Ishikawa (cell line): ENCODE measurements at regions not wholly inside any gene's neighbourhood (a gene's known extent, or its start where the extent isn't known, plus 50 kb on each side); places are given as distances from the start of the nearest gene placed in this dataset.

Source experiments
- CEBPB ChIP-seq: IDR thresholded peaks from 2 replicates; pipeline ENCODE4 v1.6.1; 2012
- CREB1 ChIP-seq: IDR thresholded peaks from 2 replicates; pipeline ENCODE4 v1.6.1; 2012; ENCODE audit warnings: low read depth
- EGR1 ChIP-seq: IDR thresholded peaks from 2 replicates; pipeline ENCODE4 v1.6.1; 2012
- EP300 ChIP-seq: IDR thresholded peaks from 2 replicates; pipeline ENCODE4 v1.6.1; 2012; ENCODE audit warnings: borderline replicate concordance
- FOXM1 ChIP-seq: IDR thresholded peaks from 2 replicates; pipeline ENCODE4 v1.6.1; 2012; ENCODE audit warnings: low read depth, borderline replicate concordance
- NFIC ChIP-seq: IDR thresholded peaks from 2 replicates; pipeline ENCODE4 v1.6.1; 2012
- RAD21 ChIP-seq: IDR thresholded peaks from 2 replicates; pipeline ENCODE4 v1.6.1; 2012; ENCODE audit warnings: low read depth
- REST ChIP-seq: IDR thresholded peaks from 2 replicates; pipeline ENCODE4 v1.6.1; 2012; ENCODE audit warnings: low read depth, mild to moderate bottlenecking
- TAF1 ChIP-seq: IDR thresholded peaks from 2 replicates; pipeline ENCODE4 v1.6.1; 2012; ENCODE audit warnings: low read depth, mild to moderate bottlenecking
- TCF12 ChIP-seq: IDR thresholded peaks from 2 replicates; pipeline ENCODE4 v1.6.1; 2012; ENCODE audit warnings: low read depth
- TEAD4 ChIP-seq: IDR thresholded peaks from 2 replicates; pipeline ENCODE4 v1.6.1; 2012
- YY1 ChIP-seq: IDR thresholded peaks from 2 replicates; pipeline ENCODE4 v1.6.1; 2012; ENCODE audit warnings: low read depth
- ZBTB7A ChIP-seq: IDR thresholded peaks from 2 replicates; pipeline ENCODE4 v1.6.1; 2012; ENCODE audit warnings: low read depth
- TF ChIP-seq, protein P1 (sequence below): IDR thresholded peaks from 2 replicates; pipeline ENCODE4 v1.6.1; 2012
- TF ChIP-seq, protein P2 (sequence below): IDR thresholded peaks from 2 replicates; pipeline ENCODE4 v1.6.1; 2012

- TF ChIP-seq YY1: no peak
- TF ChIP-seq CEBPB: no peak
- no peak for TF ChIP-seq REST
- TF ChIP-seq, protein P1, sequence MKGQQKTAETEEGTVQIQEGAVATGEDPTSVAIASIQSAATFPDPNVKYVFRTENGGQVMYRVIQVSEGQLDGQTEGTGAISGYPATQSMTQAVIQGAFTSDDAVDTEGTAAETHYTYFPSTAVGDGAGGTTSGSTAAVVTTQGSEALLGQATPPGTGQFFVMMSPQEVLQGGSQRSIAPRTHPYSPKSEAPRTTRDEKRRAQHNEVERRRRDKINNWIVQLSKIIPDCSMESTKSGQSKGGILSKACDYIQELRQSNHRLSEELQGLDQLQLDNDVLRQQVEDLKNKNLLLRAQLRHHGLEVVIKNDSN: no peak
- no peak for TF ChIP-seq EGR1
- no peak for TF ChIP-seq RAD21
These were observed 113.5 kb upstream of the SGK1 start for GRCh38 chr6:134431421-134431859.

- TF ChIP-seq YY1 (no peak), ZBTB7A (no peak), RAD21 (no peak), TEAD4 (no peak), TAF1 (no peak), CEBPB (no peak), EP300 (no peak), TCF12 (no peak), NFIC (no peak)
- TF ChIP-seq, protein P2, sequence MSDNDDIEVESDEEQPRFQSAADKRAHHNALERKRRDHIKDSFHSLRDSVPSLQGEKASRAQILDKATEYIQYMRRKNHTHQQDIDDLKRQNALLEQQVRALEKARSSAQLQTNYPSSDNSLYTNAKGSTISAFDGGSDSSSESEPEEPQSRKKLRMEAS: no peak
These were observed 112.0 kb upstream of the SGK1 start for GRCh38 chr6:134429861-134430380.

DNA sequence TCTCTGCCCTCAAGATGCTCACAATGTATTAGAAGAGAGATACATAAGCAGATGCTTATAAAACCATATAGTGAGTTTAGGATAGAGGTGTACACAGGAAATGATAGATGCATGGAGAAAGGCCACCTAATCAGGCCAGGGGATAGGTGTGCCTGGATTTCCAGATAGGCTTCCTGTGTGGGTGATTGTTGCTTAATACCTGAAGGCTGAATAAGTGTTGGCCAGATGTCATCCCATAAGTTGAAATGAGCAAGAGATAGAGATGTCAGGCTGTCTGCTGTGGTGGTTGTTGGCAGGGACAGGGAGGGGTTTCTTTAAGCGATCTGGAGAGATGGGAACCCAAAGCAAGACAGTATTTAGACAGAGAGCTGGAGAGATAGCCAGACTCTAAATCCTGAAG lies 109.8 kb upstream of the SGK1 start:
- TF ChIP-seq EP300 (no peak), NFIC (no peak), EGR1 (no peak), YY1 (no peak), REST (no peak), CREB1 (no peak), TEAD4 (no peak), RAD21 (no peak), ZBTB7A (no peak), TAF1 (no peak), FOXM1 (no peak), TCF12 (no peak), CEBPB (no peak)
- TF ChIP-seq, protein P1: no peak
- TF ChIP-seq, protein P2: no peak

DNA sequence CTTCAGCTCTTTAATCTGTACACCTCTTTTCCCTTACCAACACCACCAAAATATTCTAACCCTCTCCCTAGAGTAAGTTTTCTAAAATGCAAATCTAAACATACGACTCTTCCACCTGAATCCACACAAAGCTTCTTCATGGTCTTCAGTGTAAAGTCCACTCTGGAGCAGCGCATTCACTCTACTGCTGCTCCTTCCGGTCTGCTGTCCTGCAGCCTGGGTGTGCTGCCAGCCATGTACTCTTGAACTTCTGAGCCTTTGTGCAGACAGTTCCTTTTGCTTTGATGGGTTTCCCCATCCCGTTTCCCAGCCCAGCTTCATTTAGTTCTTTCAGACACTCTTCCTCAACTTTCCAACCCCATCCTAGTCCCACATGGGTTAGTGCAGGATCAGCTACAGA lies 108.7 kb upstream of the SGK1 start:
- TF ChIP-seq TEAD4: no peak
- no peak for TF ChIP-seq ZBTB7A
- TF ChIP-seq, protein P1: no peak
- no peak for TF ChIP-seq CEBPB
- TF ChIP-seq, protein P2: no peak
- no peak for TF ChIP-seq YY1
- no peak for TF ChIP-seq REST
- no peak for TF ChIP-seq EGR1
- TF ChIP-seq RAD21: no peak
- TF ChIP-seq TCF12: no peak
- no peak for TF ChIP-seq FOXM1
- TF ChIP-seq EP300: no peak
- TF ChIP-seq CREB1: no peak
- no peak for TF ChIP-seq TAF1
- no peak for TF ChIP-seq NFIC
